GM19025 (cell line): ENCODE measurements at regions not wholly inside any gene's neighbourhood (a gene's known extent, or its start where the extent isn't known, plus 50 kb on each side); places are given as distances from the start of the nearest gene placed in this dataset.
"Not testable (repeated sequence)": the region's sequence is repeated elsewhere in the genome, so short reads cannot be mapped to it uniquely, and the experiment has no call there.

ENCODE experiments used
- ATAC-seq: cut with Tn5 transposase; IDR thresholded peaks from one replicate; pipeline ENCODE4 v1.9.1; 2021; ENCODE audit warnings: mild to moderate bottlenecking, low read depth, moderate library complexity; ENCODE audit not compliant: unreplicated experiment

- no peak for ATAC-seq
Measured at GRCh38 chr2:21194147-21194546, 70.4 kb downstream of the TDRD15 start.

DNA sequence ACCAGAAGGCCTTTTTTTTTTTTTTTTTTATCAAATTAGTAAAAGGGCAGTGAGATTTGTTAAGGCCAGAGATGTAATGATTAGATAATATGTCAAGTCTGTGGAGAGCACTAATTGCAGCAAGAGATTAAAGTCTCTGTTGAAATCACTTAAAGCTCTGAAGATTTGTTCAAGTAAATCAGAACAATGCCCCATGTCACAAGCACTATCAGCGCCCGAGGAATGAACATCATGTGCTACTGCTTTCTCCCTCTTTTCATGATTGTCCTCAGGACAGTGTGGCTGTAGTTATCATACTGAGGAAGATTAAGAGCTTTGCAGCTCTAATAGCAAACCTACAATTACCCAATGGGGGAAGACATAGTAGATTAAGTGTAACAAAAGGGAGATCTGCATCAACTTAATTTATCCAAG is 71.1 kb downstream of the TDRD15 start:
- ATAC-seq: no peak

- ATAC-seq: no peak
Measured at GRCh38 chr2:21195326-21195725, 71.6 kb downstream of the TDRD15 start.

- no peak for ATAC-seq
Measured at GRCh38 chr2:21198637-21199036, 74.9 kb downstream of the TDRD15 start.

DNA sequence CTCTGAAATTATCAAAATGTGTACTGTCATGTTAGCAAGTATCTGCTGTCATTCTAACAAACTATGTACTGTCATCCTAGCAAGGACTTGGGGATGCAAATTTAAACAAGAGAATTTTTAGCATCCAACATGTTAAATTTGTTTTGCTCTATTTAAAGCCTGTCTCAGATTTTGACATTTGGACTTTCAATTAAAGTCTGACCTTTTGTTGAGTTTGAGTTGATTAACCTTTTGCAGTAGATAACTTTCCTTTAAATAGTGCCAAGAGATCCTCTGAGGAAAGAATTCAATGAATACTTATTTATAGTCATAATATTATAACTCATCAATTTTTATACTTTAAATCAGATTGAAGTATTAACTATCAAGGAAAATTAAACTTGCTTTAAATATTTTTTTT is 80.2 kb downstream of the TDRD15 start:
- ATAC-seq: no peak

- ATAC-seq: not testable (repeated sequence)
Measured at GRCh38 chr2:21214085-21214484, 90.3 kb downstream of the TDRD15 start.

DNA sequence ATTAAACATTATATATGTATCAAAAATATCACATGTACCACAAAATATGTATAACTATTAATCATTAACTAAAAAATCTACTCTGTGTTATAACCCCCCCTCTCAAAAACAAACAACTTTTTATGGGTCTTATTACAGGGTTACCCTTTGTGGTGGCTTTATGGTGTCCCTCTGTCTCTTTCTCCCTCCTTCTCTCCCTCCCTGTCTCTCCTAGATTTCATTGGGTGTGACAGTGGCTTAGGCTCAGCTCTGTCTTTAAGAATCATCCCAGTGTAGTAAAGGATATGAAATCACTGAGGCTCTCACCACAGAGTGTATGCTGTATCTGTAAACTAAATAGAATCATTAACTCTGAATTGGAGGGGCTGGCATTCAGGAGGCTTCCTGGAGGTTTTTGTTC is 93.7 kb downstream of the TDRD15 start:
- no peak for ATAC-seq

DNA sequence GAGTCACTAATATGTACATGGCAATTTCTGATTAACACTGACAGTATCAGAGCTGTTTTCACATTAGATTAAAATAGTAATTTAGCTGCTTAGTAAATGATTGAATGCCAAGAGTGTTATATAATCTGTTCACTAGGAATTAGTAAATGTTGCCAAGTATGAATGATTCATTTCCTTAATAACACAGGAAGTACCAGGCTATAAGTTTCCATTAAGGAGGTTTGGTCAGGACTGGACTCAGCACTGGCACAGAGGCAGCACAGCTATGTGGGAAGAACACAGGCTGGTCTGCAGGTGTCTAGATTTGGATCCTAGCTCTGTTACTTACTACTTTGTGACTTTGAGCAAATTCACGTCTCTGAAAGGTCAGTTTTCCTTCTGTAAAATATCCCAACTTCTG is 97.2 kb downstream of the TDRD15 start:
- ATAC-seq: no peak

- ATAC-seq: no peak
Measured at GRCh38 chr2:21223618-21224017, 99.8 kb downstream of the TDRD15 start.

- ATAC-seq: no peak
Measured at GRCh38 chr2:21228041-21228895, 104.5 kb downstream of the TDRD15 start.

DNA sequence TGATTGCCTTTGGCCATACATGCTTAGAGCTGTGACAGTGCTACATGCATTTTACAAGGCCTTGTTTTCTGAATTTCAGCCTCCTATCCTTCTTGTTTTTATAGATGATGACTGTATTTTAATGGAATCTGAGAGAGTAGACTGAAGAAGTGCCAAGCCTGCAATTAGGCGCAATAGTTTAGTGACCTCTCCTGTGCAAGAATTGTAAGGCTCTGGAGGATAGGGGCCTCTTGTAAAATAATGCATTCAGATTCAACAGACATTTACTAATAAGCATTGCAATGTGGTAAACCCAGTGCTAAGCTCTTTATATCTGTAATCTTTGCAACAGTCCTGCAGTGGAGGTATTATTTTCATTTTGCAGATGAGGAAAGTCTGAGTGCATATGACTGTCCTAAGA is 105.5 kb downstream of the TDRD15 start:
- no peak for ATAC-seq

- ATAC-seq: no peak
Measured at GRCh38 chr2:21230140-21230539, 106.4 kb downstream of the TDRD15 start.

- ATAC-seq: no peak
Measured at GRCh38 chr2:21231985-21232384, 108.2 kb downstream of the TDRD15 start.

- ATAC-seq: no peak
Measured at GRCh38 chr2:21233194-21233593, 109.4 kb downstream of the TDRD15 start.

GRCh38 chr2:21234001-21234400 is 110.2 kb downstream of the TDRD15 start:
- no peak for ATAC-seq

DNA sequence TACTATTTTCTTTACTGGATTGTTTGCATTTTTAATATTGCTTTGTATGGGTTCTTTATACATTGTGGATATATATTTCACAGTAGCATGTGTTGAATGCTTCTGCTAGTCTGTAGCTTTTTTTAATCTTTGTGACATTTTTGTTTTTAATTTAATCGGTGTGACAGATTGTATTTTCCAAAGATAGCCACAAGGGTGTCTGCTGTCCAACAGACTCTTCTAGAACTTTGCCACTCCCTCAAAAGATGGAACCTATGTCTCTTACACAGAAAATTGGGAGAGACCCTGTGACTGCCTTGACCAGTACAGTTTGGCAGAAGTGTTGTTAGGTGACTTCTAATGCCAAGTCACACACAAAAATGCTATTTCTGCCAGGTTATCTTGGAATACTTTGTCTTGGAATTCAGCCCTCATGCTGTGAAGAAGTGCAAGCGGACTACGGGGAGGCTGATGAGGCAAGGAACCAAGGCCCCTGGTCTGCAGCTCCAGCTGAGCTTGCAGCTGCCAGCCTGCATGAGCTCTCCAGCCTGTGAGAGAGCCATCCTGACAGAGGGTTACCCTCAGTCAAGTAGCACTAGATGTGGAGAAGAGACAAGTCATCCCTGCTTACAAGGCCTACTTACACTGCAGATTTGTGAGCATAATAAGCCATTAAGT is 110.8 kb downstream of the TDRD15 start:
- ATAC-seq: no peak

GRCh38 chr2:21239749-21240148 is 116.0 kb downstream of the TDRD15 start:
- not testable (repeated sequence) for ATAC-seq

DNA sequence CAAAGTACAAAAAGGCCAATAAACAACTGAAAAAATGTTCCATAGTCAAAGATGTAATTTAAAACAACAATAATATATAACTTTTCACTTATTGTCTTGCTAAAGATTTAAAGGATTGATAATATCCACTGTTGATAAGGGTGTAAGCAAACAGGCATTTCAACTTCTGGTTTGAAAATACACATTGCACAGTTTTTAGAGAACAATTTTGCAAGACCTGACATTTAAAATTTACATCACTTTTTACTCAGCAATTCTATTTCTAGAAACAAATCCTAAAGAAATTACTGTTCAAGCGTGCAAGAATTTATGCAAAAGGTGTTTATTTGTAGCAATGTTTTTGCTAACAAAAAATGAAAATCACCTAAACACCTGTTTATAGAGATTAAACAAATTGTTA is 120.4 kb downstream of the TDRD15 start:
- no peak for ATAC-seq

- no peak for ATAC-seq
Measured at GRCh38 chr2:21245565-21245964, 121.8 kb downstream of the TDRD15 start.

DNA sequence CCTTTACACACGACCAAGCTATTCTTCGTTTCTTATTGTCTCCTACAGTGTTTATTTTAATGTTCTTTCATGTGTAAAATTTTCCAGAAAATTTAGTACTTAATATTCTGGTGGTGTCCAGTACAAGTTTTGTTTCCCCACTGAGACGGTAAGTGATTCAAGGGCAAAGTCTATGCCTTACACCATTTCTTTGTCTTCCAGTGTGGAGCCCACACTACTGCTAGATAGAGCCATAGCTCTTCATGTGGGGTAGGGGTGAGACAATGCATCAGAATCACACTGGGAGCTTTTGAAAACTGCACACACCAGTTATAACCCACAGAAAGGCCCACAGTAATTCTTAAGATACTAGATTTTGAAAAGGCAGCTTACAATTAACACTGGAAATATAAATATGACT is 125.6 kb downstream of the TDRD15 start:
- ATAC-seq: no peak

GRCh38 chr2:21250673-21251072 is 126.9 kb downstream of the TDRD15 start:
- no peak for ATAC-seq
